Hindlimb muscle (tissue), 1 donor: ENCODE measurements at regions not wholly inside any gene's neighbourhood (a gene's known extent, or its start where the extent isn't known, plus 50 kb on each side); places are given as distances from the start of the nearest gene placed in this dataset.
"Not testable (repeated sequence)": the region's sequence is repeated elsewhere in the genome, so short reads cannot be mapped to it uniquely, and the experiment has no call there.

ENCODE experiments used
- DNase-seq: peaks from one replicate; pipeline ENCODE4 v3.0.0-alpha.2; 2013

- DNase-seq, result not testable (repeated sequence)
These were observed 837.5 kb downstream of the TAF11L14 start for GRCh38 chr5:18471791-18472190.

GRCh38 chr5:18483451-18483850 is 849.2 kb downstream of the TAF11L14 start:
- no peak for DNase-seq

- DNase-seq, result no peak
These were observed 853.7 kb downstream of the TAF11L14 start for GRCh38 chr5:18487928-18488480.

GRCh38 chr5:18489703-18490102 is 855.4 kb downstream of the TAF11L14 start:
- no peak for DNase-seq

- DNase-seq, result peak; percentile 9
These were observed 857.1 kb downstream of the TAF11L14 start for GRCh38 chr5:18491349-18491748.

- no peak for DNase-seq
These were observed 860.9 kb downstream of the TAF11L14 start for GRCh38 chr5:18495157-18495556.

GRCh38 chr5:18496041-18496440 is 861.8 kb downstream of the TAF11L14 start:
- DNase-seq, result no peak

- DNase-seq, result no peak
These were observed 862.8 kb downstream of the TAF11L14 start for GRCh38 chr5:18497089-18497488.

- DNase-seq, result no peak
These were observed 869.6 kb downstream of the TAF11L14 start for GRCh38 chr5:18503797-18504328.

- no peak for DNase-seq
These were observed 872.9 kb downstream of the TAF11L14 start for GRCh38 chr5:18507114-18507513.

- no peak for DNase-seq
These were observed 883.6 kb downstream of the TAF11L14 start for GRCh38 chr5:18517641-18518380.

GRCh38 chr5:18523380-18523779 is 889.1 kb downstream of the TAF11L14 start:
- DNase-seq, result no peak

- DNase-seq, result no peak
These were observed 892.6 kb downstream of the TAF11L14 start for GRCh38 chr5:18526792-18527405.

- DNase-seq, result no peak
These were observed 898.9 kb downstream of the TAF11L14 start for GRCh38 chr5:18533137-18533536.

- no peak for DNase-seq
These were observed 899.9 kb downstream of the TAF11L14 start for GRCh38 chr5:18534119-18534518.

- DNase-seq, result not testable (repeated sequence)
These were observed 901.5 kb downstream of the TAF11L14 start for GRCh38 chr5:18535753-18536152.

GRCh38 chr5:18544421-18544820 is 910.2 kb downstream of the TAF11L14 start:
- DNase-seq, result no peak

GRCh38 chr5:18546591-18546990 is 912.3 kb downstream of the TAF11L14 start:
- DNase-seq, result no peak

- DNase-seq, result no peak
These were observed 917.5 kb downstream of the TAF11L14 start for GRCh38 chr5:18551716-18552115.

- DNase-seq, result no peak
These were observed 919.0 kb downstream of the TAF11L14 start for GRCh38 chr5:18553269-18553668.

- no peak for DNase-seq
These were observed 926.3 kb downstream of the TAF11L14 start for GRCh38 chr5:18560602-18561001.

- DNase-seq, result no peak
These were observed 929.6 kb downstream of the TAF11L14 start for GRCh38 chr5:18563853-18564252.

GRCh38 chr5:18566671-18567070 is 932.4 kb downstream of the TAF11L14 start:
- DNase-seq, result no peak

GRCh38 chr5:18576586-18576985 is 942.3 kb downstream of the TAF11L14 start:
- DNase-seq, result no peak
